Ectodermal cell (in vitro differentiated cells): ENCODE measurements at regions not wholly inside any gene's neighbourhood (a gene's known extent, or its start where the extent isn't known, plus 50 kb on each side); places are given as distances from the start of the nearest gene placed in this dataset.
A peak's percentile ranks its signal among the peaks of the same experiment; 100 is the strongest.
"Not testable (repeated sequence)": the region's sequence is repeated elsewhere in the genome, so short reads cannot be mapped to it uniquely, and the experiment has no call there.

ENCODE experiments used
- H3K27ac ChIP-seq: 2 replicates; pipeline ENCODE4 v1.7.0; 2013; ENCODE audit warnings: mild to moderate bottlenecking, low read depth, low read length; ENCODE audit not compliant: insufficient read depth, poor library complexity, severe bottlenecking
- H3K27me3 ChIP-seq: 2 replicates; pipeline ENCODE4 v1.7.0; 2013; ENCODE audit warnings: mild to moderate bottlenecking, low read length; ENCODE audit not compliant: insufficient read depth, control insufficient read depth, poor library complexity, severe bottlenecking
- H3K36me3 ChIP-seq: one replicate; pipeline ENCODE4 v1.7.0; 2013; ENCODE audit warnings: low read length; ENCODE audit not compliant: control insufficient read depth, insufficient read depth
- H3K4me1 ChIP-seq: one replicate; pipeline ENCODE4 v1.7.0; 2013; ENCODE audit warnings: low read length; ENCODE audit not compliant: control insufficient read depth, insufficient read depth
- H3K4me3 ChIP-seq: 2 replicates; pipeline ENCODE4 v1.7.0; 2013; ENCODE audit warnings: low read depth, low read length, control low read depth; ENCODE audit not compliant: insufficient read depth
- H3K9me3 ChIP-seq: 2 replicates; pipeline ENCODE4 v1.7.0; 2013; ENCODE audit warnings: mild to moderate bottlenecking, low read length, moderate library complexity; ENCODE audit not compliant: control insufficient read depth
- WGBS, 2 experiments: methylation state at CpG; one replicate each; pipeline ENCODE4 v1.1.7; 2013; ENCODE audit warnings: missing lambda C conversion rate in 2 of 2; 5-methylcytosine and 5-hydroxymethylcytosine counted together

- Histone ChIP-seq H3K36me3 (no peaks in the 10 kb centered on the region), H3K4me1 (peaks cover 19% of the 10 kb centered on the region), H3K9me3 (no peaks in the 10 kb centered on the region), H3K4me3 (peak overlapping the region; percentile 4), H3K27ac (peak overlapping the region; percentile 90), H3K27me3 (no peaks in the 10 kb centered on the region)
- WGBS, 2 experiments, result 3 to 5% methylated on average over 8 to 12 of the region's 14 CpGs
Observed at GRCh38 chrX:137747244-137748043, 181.5 kb downstream of the ZIC3 start.

GRCh38 chrX:137748827-137749226, 182.9 kb downstream of the ZIC3 start:
- Histone ChIP-seq H3K36me3 (no peaks in the 10 kb centered on the region), H3K4me3 (no peak overlapping the region), H3K27me3 (no peaks in the 10 kb centered on the region), H3K27ac (peak overlapping the region; percentile 77), H3K4me1 (peaks cover 19% of the 10 kb centered on the region), H3K9me3 (no peaks in the 10 kb centered on the region)
- 3 to 4% methylated on average over 6 to 7 of the region's 7 CpGs for WGBS, 2 experiments

GRCh38 chrX:137749246-137749645, 183.3 kb downstream of the ZIC3 start:
- peaks cover 19% of the 10 kb centered on the region for H3K4me1 ChIP-seq
- no peaks in the 10 kb centered on the region for H3K9me3 ChIP-seq
- no peaks in the 10 kb centered on the region for H3K36me3 ChIP-seq
- 0% methylated on average over 2 to 3 of the region's 3 CpGs for WGBS, 2 experiments
- peak overlapping the region; percentile 77 for H3K27ac ChIP-seq
- no peaks in the 10 kb centered on the region for H3K27me3 ChIP-seq
- H3K4me3 ChIP-seq, result no peak overlapping the region

GRCh38 chrX:137771537-137771936, 205.6 kb downstream of the ZIC3 start:
- Histone ChIP-seq H3K27me3 (no peaks in the 10 kb centered on the region), H3K4me1 (no peaks in the 10 kb centered on the region), H3K36me3 (no peaks in the 10 kb centered on the region), H3K27ac (no peak overlapping the region), H3K4me3 (no peak overlapping the region), H3K9me3 (no peaks in the 10 kb centered on the region)
- 86 to 91% methylated on average over 2 of the region's 2 CpGs for WGBS, 2 experiments

GRCh38 chrX:137792214-137792613, 226.3 kb downstream of the ZIC3 start:
- H3K9me3 ChIP-seq, result no peaks in the 10 kb centered on the region
- H3K27me3 ChIP-seq, result no peaks in the 10 kb centered on the region
- no peaks in the 10 kb centered on the region for H3K4me1 ChIP-seq
- H3K4me3 ChIP-seq, result no peak overlapping the region
- WGBS, 2 experiments, result 60 to 68% methylated on average over 8 of the region's 8 CpGs
- no peaks in the 10 kb centered on the region for H3K36me3 ChIP-seq
- H3K27ac ChIP-seq, result no peak overlapping the region

- not testable (repeated sequence) for H3K27ac ChIP-seq, H3K9me3 ChIP-seq, H3K27me3 ChIP-seq, H3K4me1 ChIP-seq, H3K36me3 ChIP-seq, H3K4me3 ChIP-seq
- WGBS, 2 experiments, result 90% methylated on average over 2 of the region's 3 CpGs; no CpG with 5 or more reads in 1 of the 2 experiments
Observed at GRCh38 chrX:137797926-137798325, 232.0 kb downstream of the ZIC3 start.

- Histone ChIP-seq H3K27me3 (no peaks in the 10 kb centered on the region), H3K9me3 (no peaks in the 10 kb centered on the region), H3K36me3 (no peaks in the 10 kb centered on the region), H3K4me3 (no peak overlapping the region), H3K27ac (no peak overlapping the region), H3K4me1 (no peaks in the 10 kb centered on the region)
- no CpG with 5 or more reads among the region's 1 CpG for WGBS, 2 experiments
Observed at GRCh38 chrX:137823257-137823656, 257.3 kb downstream of the ZIC3 start.

GRCh38 chrX:137847376-137847775, 281.4 kb downstream of the ZIC3 start:
- Histone ChIP-seq H3K27me3 (no peaks in the 10 kb centered on the region), H3K9me3 (no peaks in the 10 kb centered on the region), H3K27ac (no peak overlapping the region), H3K4me3 (no peak overlapping the region), H3K36me3 (no peaks in the 10 kb centered on the region), H3K4me1 (no peaks in the 10 kb centered on the region)
- WGBS, 2 experiments, result 93 to 100% methylated on average over 1 to 2 of the region's 2 CpGs

GRCh38 chrX:137848266-137848905, 282.5 kb downstream of the ZIC3 start:
- Histone ChIP-seq H3K4me1 (no peaks in the 10 kb centered on the region), H3K36me3 (no peaks in the 10 kb centered on the region), H3K27ac (no peak overlapping the region), H3K27me3 (no peaks in the 10 kb centered on the region), H3K4me3 (no peak overlapping the region), H3K9me3 (no peaks in the 10 kb centered on the region)
- 53 to 68% methylated on average over 7 to 11 of the region's 11 CpGs for WGBS, 2 experiments

- WGBS, 2 experiments, result 93 to 97% methylated on average over 2 of the region's 2 CpGs
- no peak overlapping the region for H3K4me3 ChIP-seq
- H3K4me1 ChIP-seq, result no peaks in the 10 kb centered on the region
- H3K36me3 ChIP-seq, result no peaks in the 10 kb centered on the region
- no peaks in the 10 kb centered on the region for H3K27me3 ChIP-seq
- H3K27ac ChIP-seq, result peak overlapping the region; percentile 8
- no peaks in the 10 kb centered on the region for H3K9me3 ChIP-seq
Observed at GRCh38 chrX:137852502-137852901, 286.6 kb downstream of the ZIC3 start.
